Cardiac fibroblast (primary cell): ENCODE measurements at regions not wholly inside any gene's neighbourhood (a gene's known extent, or its start where the extent isn't known, plus 50 kb on each side); places are given as distances from the start of the nearest gene placed in this dataset.
"Not testable (repeated sequence)": the region's sequence is repeated elsewhere in the genome, so short reads cannot be mapped to it uniquely, and the experiment has no call there.

ENCODE experiments used
- DNase-seq, 2 donors: peaks; one replicate each; pipeline versions ENCODE4 v3.0.0 to v3.0.0-alpha.2; 2010; ENCODE audit warnings: low read depth in 2 of 2
- H3K4me3 ChIP-seq, 2 donors: replicated peaks in 1 of 2; 1 replicate in 1 of 2; 2 replicates in 1 of 2; pipeline ENCODE4 v1.5.1; 2011; ENCODE audit warnings: low read depth in 2 of 2, low read length in 2 of 2, mild to moderate bottlenecking in 2 of 2, moderate library complexity in 1 of 2
- CTCF ChIP-seq: IDR thresholded peaks from one replicate; pipeline ENCODE4 v1.5.1; 2011; ENCODE audit warnings: low read depth, mild to moderate bottlenecking, low read length, inconsistent platforms

DNA sequence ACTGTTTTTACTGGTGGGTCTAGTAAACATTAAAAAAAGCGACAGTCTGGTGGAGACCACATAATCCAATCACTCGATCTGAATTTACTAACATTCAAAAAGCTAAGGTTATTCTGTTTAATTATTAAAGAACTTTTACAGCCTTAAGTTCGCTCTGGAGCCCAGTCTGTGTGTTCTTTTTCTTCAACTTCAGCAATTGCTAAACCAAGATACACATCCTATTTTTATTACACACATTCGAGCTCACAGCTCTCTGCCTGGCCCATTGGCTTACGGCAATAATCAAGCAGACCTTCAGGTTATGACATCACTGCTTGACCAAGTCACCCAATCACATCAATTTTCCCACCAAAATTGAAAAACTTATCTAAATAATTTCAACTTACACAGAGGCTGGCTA lies 57.4 kb upstream of the PRSS16 start:
- no peak overlapping the region for H3K4me3 ChIP-seq
- DNase-seq, result no peak
- TF ChIP-seq CTCF, result no peak

DNA sequence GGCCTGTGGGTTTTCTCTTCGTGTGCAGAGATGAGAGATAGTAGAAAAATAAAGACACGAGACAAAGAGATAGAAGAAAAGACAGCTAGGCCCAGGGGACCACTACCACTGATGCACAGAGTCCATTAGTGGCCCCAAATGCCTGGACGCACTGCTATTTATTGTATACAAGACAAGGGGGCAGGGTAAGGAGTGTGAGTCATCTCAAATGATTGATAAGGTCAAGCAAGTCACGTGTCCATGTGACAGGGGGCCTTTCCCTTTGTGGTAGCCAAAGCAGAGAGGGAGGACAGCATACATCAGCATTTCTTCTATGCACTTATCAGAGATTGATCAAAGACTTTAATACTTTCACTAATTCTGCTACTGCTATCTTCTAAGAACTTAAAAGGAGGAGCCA lies 53.0 kb upstream of the PRSS16 start:
- not testable (repeated sequence) for DNase-seq, H3K4me3 ChIP-seq

GRCh38 chr6:27195547-27195946 lies 52.0 kb upstream of the PRSS16 start:
- H3K4me3 ChIP-seq, result not testable (repeated sequence)

More at GRCh38 chr6:27195547-27195946, 52.0 kb upstream of the PRSS16 start:
- DNase-seq, result not testable (repeated sequence)
